ENCODE measurements at regions not wholly inside any gene's neighbourhood (a gene's known extent, or its start where the extent isn't known, plus 50 kb on each side); places are given as distances from the start of the nearest gene placed in this dataset.

GRCh38 chr15:98160236-98160635 is 199.7 kb downstream of the ARRDC4 start:
- TF ChIP-seq CTCF (IDR thresholded peaks at IDR 0.05; ENCODE audit: low read depth, low read length, poor library complexity, severe bottlenecking) (no peak), EZH2phosphoT487 (IDR thresholded peaks at IDR 0.05; ENCODE audit: borderline replicate concordance, low read length) (no peak)

Data from DOHH2 (cell line).